ENCODE measurements at regions not wholly inside any gene's neighbourhood (a gene's known extent, or its start where the extent isn't known, plus 50 kb on each side); places are given as distances from the start of the nearest gene placed in this dataset.

DNA sequence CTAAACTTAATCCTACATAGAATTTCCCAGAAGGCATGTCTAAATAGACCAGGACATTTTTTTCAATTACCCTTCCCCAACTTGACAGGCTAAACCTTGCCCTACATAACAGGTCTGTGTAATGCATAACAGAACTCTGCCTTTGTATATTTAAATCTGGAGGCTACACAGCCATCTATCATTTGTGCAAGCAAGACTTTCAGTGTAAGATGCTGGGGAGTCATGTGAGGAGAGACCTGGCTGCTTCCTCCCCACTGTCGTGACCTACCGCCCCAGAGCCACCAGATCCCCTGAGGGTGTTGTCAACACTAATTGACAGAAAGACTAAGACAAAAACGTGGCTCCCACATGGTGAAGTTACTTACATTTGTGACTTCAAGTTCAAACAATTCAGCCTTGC lies 342.2 kb downstream of the PPARGC1A start:
- Histone ChIP-seq H3K9me3 (ENCODE audit: control insufficient read depth, low read length) (no peaks in the 10 kb centered on the region), H3K4me3 (ENCODE audit: insufficient read depth, low read depth, low read length) (no peak overlapping the region)
- WGBS, 2 experiments: 65 to 70% methylated on average over 3 of the region's 3 CpGs

DNA sequence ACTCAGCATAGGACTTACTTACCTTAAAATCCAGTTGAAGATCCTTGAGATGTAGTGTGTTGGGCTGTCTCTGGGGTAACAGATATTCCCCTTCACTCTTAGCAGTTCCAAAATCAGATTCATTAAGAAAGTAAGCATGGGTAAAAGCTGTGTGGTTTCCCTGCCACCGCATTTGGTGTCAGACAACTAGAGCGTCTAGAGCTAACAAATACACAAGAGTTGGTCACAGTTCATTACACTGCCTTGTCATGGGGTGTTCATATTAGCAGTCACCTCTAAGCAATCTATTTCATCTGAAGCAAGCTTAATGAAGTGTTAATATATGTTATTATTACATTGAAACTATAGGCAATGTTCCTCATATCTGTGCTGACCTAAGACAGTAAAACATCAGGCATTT lies 342.8 kb downstream of the PPARGC1A start:
- Histone ChIP-seq H3K36me3 (ENCODE audit: control insufficient read depth, insufficient read depth, low read length) (no peaks in the 10 kb centered on the region), H3K27me3 (ENCODE audit: control insufficient read depth, insufficient read depth, low read length, poor library complexity, severe bottlenecking) (no peaks in the 10 kb centered on the region), H3K4me1 (ENCODE audit: control insufficient read depth, insufficient read depth, low read length) (no peaks in the 10 kb centered on the region), H3K9me3 (ENCODE audit: control insufficient read depth, low read length) (no peaks in the 10 kb centered on the region), H3K27ac (ENCODE audit: insufficient read depth, low read depth, low read length, poor library complexity, severe bottlenecking) (no peak overlapping the region), H3K4me3 (ENCODE audit: insufficient read depth, low read depth, low read length) (no peak overlapping the region)
- WGBS, 2 experiments: 98 to 100% methylated on average over 2 of the region's 2 CpGs

More for the DNA sequence above, 342.2 kb downstream of the PPARGC1A start:
- Histone ChIP-seq H3K27me3 (ENCODE audit: control insufficient read depth, insufficient read depth, low read length, poor library complexity, severe bottlenecking) (no peaks in the 10 kb centered on the region), H3K4me1 (ENCODE audit: control insufficient read depth, insufficient read depth, low read length) (no peaks in the 10 kb centered on the region), H3K36me3 (ENCODE audit: control insufficient read depth, insufficient read depth, low read length) (no peaks in the 10 kb centered on the region), H3K27ac (ENCODE audit: insufficient read depth, low read depth, low read length, poor library complexity, severe bottlenecking) (no peak overlapping the region)

GRCh38 chr4:23539969-23540569 lies 349.8 kb downstream of the PPARGC1A start:
- no peak overlapping the region for H3K4me3 ChIP-seq (ENCODE audit: insufficient read depth, low read depth, low read length)
- H3K4me1 ChIP-seq (ENCODE audit: control insufficient read depth, insufficient read depth, low read length): peaks cover 4% of the 10 kb centered on the region
- no peaks in the 10 kb centered on the region for H3K27me3 ChIP-seq (ENCODE audit: control insufficient read depth, insufficient read depth, low read length, poor library complexity, severe bottlenecking)
- no peaks in the 10 kb centered on the region for H3K9me3 ChIP-seq (ENCODE audit: control insufficient read depth, low read length)
- 81 to 89% methylated on average over 5 of the region's 5 CpGs for WGBS, 2 experiments
- H3K27ac ChIP-seq (ENCODE audit: insufficient read depth, low read depth, low read length, poor library complexity, severe bottlenecking): peak overlapping the region; percentile 9
- H3K36me3 ChIP-seq (ENCODE audit: control insufficient read depth, insufficient read depth, low read length): no peaks in the 10 kb centered on the region

DNA sequence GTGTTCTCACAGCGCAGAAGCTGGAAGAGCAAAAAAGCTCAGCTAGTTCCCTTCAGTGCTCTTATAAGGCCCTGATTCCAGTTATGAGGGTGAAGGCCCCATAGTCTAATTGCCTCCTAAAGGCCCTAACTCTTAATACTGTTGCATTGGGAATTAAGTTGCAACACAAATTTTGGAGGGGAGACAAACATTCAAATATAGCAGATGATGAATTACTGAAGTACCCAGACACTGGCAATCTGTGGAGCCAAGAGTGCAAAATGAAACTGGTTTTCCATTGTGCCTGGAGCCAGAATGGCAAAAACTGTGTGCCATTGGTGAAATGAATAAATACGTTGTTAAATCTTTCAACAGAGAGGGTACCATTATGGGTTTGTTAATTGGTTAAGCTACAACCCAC lies 356.0 kb downstream of the PPARGC1A start:
- WGBS, 2 experiments: 95% methylated on average over 2 of the region's 2 CpGs
- Histone ChIP-seq H3K27me3 (ENCODE audit: control insufficient read depth, insufficient read depth, low read length, poor library complexity, severe bottlenecking) (no peaks in the 10 kb centered on the region), H3K9me3 (ENCODE audit: control insufficient read depth, low read length) (no peaks in the 10 kb centered on the region), H3K36me3 (ENCODE audit: control insufficient read depth, insufficient read depth, low read length) (no peaks in the 10 kb centered on the region), H3K27ac (ENCODE audit: insufficient read depth, low read depth, low read length, poor library complexity, severe bottlenecking) (no peak overlapping the region), H3K4me1 (ENCODE audit: control insufficient read depth, insufficient read depth, low read length) (no peaks in the 10 kb centered on the region), H3K4me3 (ENCODE audit: insufficient read depth, low read depth, low read length) (no peak overlapping the region)

DNA sequence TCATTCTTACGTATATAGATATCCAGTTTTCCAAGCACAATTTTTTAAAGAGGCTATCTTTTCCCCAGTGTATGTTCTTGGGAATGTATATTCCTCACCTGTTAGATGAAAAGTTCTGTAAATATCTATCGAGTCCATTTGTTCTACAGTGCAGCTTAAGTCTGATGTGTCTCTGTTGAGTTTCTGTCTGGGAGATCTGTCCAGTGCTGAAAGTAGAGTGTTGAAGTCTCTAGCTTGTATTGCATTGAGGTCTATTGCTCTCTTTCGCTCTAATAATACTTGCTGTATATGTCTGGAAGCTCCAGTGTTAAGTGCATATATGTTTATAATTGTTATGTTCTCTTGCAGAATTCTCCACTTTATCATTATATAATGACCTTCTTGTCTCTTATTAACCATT lies 373.1 kb downstream of the PPARGC1A start:
- H3K27me3 ChIP-seq (ENCODE audit: control insufficient read depth, insufficient read depth, low read length, poor library complexity, severe bottlenecking): no peaks in the 10 kb centered on the region
- no peaks in the 10 kb centered on the region for H3K36me3 ChIP-seq (ENCODE audit: control insufficient read depth, insufficient read depth, low read length)
- no peaks in the 10 kb centered on the region for H3K9me3 ChIP-seq (ENCODE audit: control insufficient read depth, low read length)
- WGBS, 2 experiments: 95 to 99% methylated on average over 2 to 3 of the region's 3 CpGs
- H3K4me3 ChIP-seq (ENCODE audit: insufficient read depth, low read depth, low read length): no peak overlapping the region
- H3K4me1 ChIP-seq (ENCODE audit: control insufficient read depth, insufficient read depth, low read length): no peaks in the 10 kb centered on the region
- H3K27ac ChIP-seq (ENCODE audit: insufficient read depth, low read depth, low read length, poor library complexity, severe bottlenecking): no peak overlapping the region

GRCh38 chr4:23504083-23504482 lies 385.8 kb downstream of the PPARGC1A start:
- no peak overlapping the region for H3K27ac ChIP-seq (ENCODE audit: insufficient read depth, low read depth, low read length, poor library complexity, severe bottlenecking)
- H3K9me3 ChIP-seq (ENCODE audit: control insufficient read depth, low read length): no peaks in the 10 kb centered on the region
- 25 to 46% methylated on average over 2 of the region's 2 CpGs for WGBS, 2 experiments
- H3K4me1 ChIP-seq (ENCODE audit: control insufficient read depth, insufficient read depth, low read length): peaks cover 6% of the 10 kb centered on the region
- H3K36me3 ChIP-seq (ENCODE audit: control insufficient read depth, insufficient read depth, low read length): no peaks in the 10 kb centered on the region
- H3K4me3 ChIP-seq (ENCODE audit: insufficient read depth, low read depth, low read length): no peak overlapping the region
- no peaks in the 10 kb centered on the region for H3K27me3 ChIP-seq (ENCODE audit: control insufficient read depth, insufficient read depth, low read length, poor library complexity, severe bottlenecking)

DNA sequence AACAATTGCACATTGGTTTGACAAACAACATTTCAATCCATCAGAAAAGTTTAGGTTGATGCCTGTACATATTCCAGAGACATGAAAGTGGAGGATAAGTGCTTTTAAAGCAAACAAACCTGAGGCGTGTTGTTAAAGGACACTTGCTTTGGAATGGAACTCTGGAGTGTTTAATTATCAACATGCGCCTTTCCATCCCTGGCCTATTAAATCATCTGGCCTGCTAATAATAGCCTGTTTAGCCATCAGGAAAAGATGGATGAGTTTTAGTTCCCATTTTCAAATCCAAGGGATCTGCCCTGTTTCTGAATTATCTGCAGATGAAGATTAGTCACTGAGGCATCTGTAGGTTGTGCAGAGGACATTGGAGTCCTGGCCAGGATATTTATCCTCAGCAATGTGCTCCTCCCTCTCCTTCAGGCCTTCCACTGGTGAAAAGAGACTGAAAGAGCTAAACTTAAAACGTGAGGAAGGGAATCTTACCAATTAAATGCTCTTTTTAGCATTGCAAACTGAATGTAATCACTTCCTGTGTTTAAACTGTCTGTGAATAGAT lies 388.9 kb downstream of the PPARGC1A start:
- H3K27me3 ChIP-seq (ENCODE audit: control insufficient read depth, insufficient read depth, low read length, poor library complexity, severe bottlenecking): no peaks in the 10 kb centered on the region
- peaks cover 6% of the 10 kb centered on the region for H3K4me1 ChIP-seq (ENCODE audit: control insufficient read depth, insufficient read depth, low read length)
- no peaks in the 10 kb centered on the region for H3K36me3 ChIP-seq (ENCODE audit: control insufficient read depth, insufficient read depth, low read length)
- WGBS, 2 experiments: 79 to 86% methylated on average over 3 of the region's 3 CpGs
- H3K9me3 ChIP-seq (ENCODE audit: control insufficient read depth, low read length): no peaks in the 10 kb centered on the region
- H3K4me3 ChIP-seq (ENCODE audit: insufficient read depth, low read depth, low read length): no peak overlapping the region
- no peak overlapping the region for H3K27ac ChIP-seq (ENCODE audit: insufficient read depth, low read depth, low read length, poor library complexity, severe bottlenecking)

DNA sequence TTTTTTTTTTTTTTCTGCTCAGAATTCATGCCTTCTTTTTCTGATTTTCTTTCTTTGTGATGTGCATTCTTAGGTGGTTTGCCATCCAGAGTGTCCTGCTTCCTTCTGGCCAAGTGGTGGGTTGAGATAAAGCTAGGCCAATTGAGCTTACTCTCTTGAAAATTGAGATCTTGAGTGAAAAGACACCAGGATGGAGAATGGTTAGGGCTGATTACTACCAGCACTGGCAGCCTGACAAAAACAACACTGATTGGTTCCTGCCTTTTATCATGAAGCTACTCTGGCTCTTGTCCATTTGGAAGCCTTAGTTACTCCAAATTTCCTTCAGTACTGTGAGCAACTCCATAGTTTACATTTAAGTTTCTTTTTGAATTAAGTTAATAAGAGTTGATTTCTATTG lies 404.0 kb downstream of the PPARGC1A start:
- Histone ChIP-seq H3K9me3 (ENCODE audit: control insufficient read depth, low read length) (no peaks in the 10 kb centered on the region), H3K27ac (ENCODE audit: insufficient read depth, low read depth, low read length, poor library complexity, severe bottlenecking) (no peak overlapping the region), H3K27me3 (ENCODE audit: control insufficient read depth, insufficient read depth, low read length, poor library complexity, severe bottlenecking) (no peaks in the 10 kb centered on the region), H3K4me3 (ENCODE audit: insufficient read depth, low read depth, low read length) (no peak overlapping the region), H3K36me3 (ENCODE audit: control insufficient read depth, insufficient read depth, low read length) (no peaks in the 10 kb centered on the region), H3K4me1 (ENCODE audit: control insufficient read depth, insufficient read depth, low read length) (no peaks in the 10 kb centered on the region)

DNA sequence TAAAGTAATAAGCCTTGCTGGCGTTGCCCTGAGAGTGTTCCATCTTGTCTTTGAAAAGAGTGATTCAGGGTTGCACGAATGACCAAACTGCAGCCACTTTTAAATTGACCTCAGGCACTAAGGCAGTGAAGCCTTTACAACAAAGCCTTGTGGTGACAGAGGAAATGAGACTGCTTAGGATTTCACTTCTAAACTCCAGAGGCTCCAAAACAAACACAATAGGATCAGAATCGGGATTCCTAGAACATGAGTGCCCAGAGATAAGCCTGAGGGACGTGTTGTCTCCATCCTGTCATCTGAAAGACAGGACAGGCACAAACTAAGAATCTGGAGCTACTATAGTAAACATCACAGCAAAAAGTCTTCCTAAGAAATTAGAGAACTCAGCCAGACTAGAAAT lies 405.2 kb downstream of the PPARGC1A start:
- Histone ChIP-seq H3K9me3 (ENCODE audit: control insufficient read depth, low read length) (no peaks in the 10 kb centered on the region), H3K27ac (ENCODE audit: insufficient read depth, low read depth, low read length, poor library complexity, severe bottlenecking) (no peak overlapping the region), H3K4me3 (ENCODE audit: insufficient read depth, low read depth, low read length) (no peak overlapping the region), H3K36me3 (ENCODE audit: control insufficient read depth, insufficient read depth, low read length) (no peaks in the 10 kb centered on the region), H3K27me3 (ENCODE audit: control insufficient read depth, insufficient read depth, low read length, poor library complexity, severe bottlenecking) (no peaks in the 10 kb centered on the region), H3K4me1 (ENCODE audit: control insufficient read depth, insufficient read depth, low read length) (no peaks in the 10 kb centered on the region)
- WGBS, 2 experiments: 73 to 84% methylated on average over 4 of the region's 4 CpGs

- Histone ChIP-seq H3K36me3 (ENCODE audit: control insufficient read depth, insufficient read depth, low read length) (no peaks in the 10 kb centered on the region), H3K4me1 (ENCODE audit: control insufficient read depth, insufficient read depth, low read length) (no peaks in the 10 kb centered on the region), H3K27me3 (ENCODE audit: control insufficient read depth, insufficient read depth, low read length, poor library complexity, severe bottlenecking) (no peaks in the 10 kb centered on the region), H3K4me3 (ENCODE audit: insufficient read depth, low read depth, low read length) (no peak overlapping the region), H3K9me3 (ENCODE audit: control insufficient read depth, low read length) (no peaks in the 10 kb centered on the region), H3K27ac (ENCODE audit: insufficient read depth, low read depth, low read length, poor library complexity, severe bottlenecking) (no peak overlapping the region)
- WGBS, 2 experiments: 80 to 81% methylated on average over 4 to 5 of the region's 5 CpGs
Observed at GRCh38 chr4:23483320-23483960, 406.4 kb downstream of the PPARGC1A start.

Measured in ectodermal cell (in vitro differentiated cells).